HL-60 (cell line): ENCODE measurements at regions not wholly inside any gene's neighbourhood (a gene's known extent, or its start where the extent isn't known, plus 50 kb on each side); places are given as distances from the start of the nearest gene placed in this dataset.

ENCODE experiments used
- POLR2AphosphoS5 ChIP-seq: IDR thresholded peaks from 2 replicates; pipeline ENCODE4 v1.6.1; 2012; ENCODE audit warnings: low read depth
- TF ChIP-seq, protein P1 (sequence below): IDR thresholded peaks from one replicate; pipeline ENCODE4 v1.5.1; 2011; ENCODE audit warnings: low read length, control low read depth, inconsistent platforms; ENCODE audit not compliant: insufficient read depth

DNA sequence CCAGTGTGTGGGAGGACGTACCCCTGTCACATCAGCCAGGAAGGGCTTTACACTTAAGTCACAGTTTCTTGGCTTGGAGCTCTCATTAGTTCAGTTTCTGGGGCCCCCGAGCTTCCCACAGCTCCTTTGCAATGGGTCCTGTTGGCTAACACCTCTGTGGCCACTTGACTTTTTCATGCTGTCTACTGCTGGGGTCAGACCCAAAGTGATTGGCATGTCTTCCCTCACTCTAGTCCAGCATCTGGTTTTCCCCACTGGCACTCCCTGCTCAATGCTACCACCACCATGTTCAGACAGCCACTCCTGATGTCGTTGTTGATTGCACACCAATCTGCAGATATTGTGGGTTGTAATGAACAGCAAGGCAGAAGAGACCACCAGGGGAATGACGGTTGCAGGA, 379.0 kb downstream of the FOXO1 start:
- TF ChIP-seq POLR2AphosphoS5 = no peak
- TF ChIP-seq, protein P1, sequence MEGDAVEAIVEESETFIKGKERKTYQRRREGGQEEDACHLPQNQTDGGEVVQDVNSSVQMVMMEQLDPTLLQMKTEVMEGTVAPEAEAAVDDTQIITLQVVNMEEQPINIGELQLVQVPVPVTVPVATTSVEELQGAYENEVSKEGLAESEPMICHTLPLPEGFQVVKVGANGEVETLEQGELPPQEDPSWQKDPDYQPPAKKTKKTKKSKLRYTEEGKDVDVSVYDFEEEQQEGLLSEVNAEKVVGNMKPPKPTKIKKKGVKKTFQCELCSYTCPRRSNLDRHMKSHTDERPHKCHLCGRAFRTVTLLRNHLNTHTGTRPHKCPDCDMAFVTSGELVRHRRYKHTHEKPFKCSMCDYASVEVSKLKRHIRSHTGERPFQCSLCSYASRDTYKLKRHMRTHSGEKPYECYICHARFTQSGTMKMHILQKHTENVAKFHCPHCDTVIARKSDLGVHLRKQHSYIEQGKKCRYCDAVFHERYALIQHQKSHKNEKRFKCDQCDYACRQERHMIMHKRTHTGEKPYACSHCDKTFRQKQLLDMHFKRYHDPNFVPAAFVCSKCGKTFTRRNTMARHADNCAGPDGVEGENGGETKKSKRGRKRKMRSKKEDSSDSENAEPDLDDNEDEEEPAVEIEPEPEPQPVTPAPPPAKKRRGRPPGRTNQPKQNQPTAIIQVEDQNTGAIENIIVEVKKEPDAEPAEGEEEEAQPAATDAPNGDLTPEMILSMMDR = no peak
